HUES64 (cell line): ENCODE measurements at regions not wholly inside any gene's neighbourhood (a gene's known extent, or its start where the extent isn't known, plus 50 kb on each side); places are given as distances from the start of the nearest gene placed in this dataset.

ENCODE experiments used
- H3K27ac ChIP-seq: 2 replicates; pipeline ENCODE4 v1.7.0; 2013; ENCODE audit warnings: low read depth, low read length, inconsistent platforms
- H3K27me3 ChIP-seq: 2 replicates; pipeline ENCODE4 v1.6.1; 2013; ENCODE audit warnings: mild to moderate bottlenecking, low read length; ENCODE audit not compliant: insufficient read depth
- H3K36me3 ChIP-seq: 2 replicates; pipeline ENCODE4 v1.6.1; 2013; ENCODE audit warnings: mild to moderate bottlenecking, low read length; ENCODE audit not compliant: insufficient read depth
- H3K4me1 ChIP-seq: 2 replicates; pipeline ENCODE4 v1.6.1; 2013; ENCODE audit warnings: mild to moderate bottlenecking, low read length, moderate library complexity; ENCODE audit not compliant: insufficient read depth
- H3K4me3 ChIP-seq: 2 replicates; pipeline ENCODE4 v1.5.1; 2013; ENCODE audit warnings: mild to moderate bottlenecking, low read length, moderate library complexity
- H3K9ac ChIP-seq: 2 replicates; pipeline ENCODE4 v1.6.1; 2013; ENCODE audit warnings: mild to moderate bottlenecking, low read depth, low read length
- H3K9me3 ChIP-seq: 2 replicates; pipeline ENCODE4 v1.6.1; 2013; ENCODE audit warnings: low read depth, low read length; ENCODE audit not compliant: insufficient read depth
- whole genome bisulfite sequencing: fragments of 150-250, 120-280 bp; methylation state at CpG from one replicate; pipeline ENCODE4 v1.1.7; 2013; ENCODE audit warnings: missing lambda C conversion rate; 5-methylcytosine and 5-hydroxymethylcytosine counted together

- Histone ChIP-seq H3K9ac (no peak overlapping the region), H3K27me3 (no peaks in the 10 kb centered on the region), H3K27ac (no peak overlapping the region), H3K36me3 (no peaks in the 10 kb centered on the region), H3K9me3 (no peaks in the 10 kb centered on the region), H3K4me3 (no peak overlapping the region), H3K4me1 (peaks cover 7% of the 10 kb centered on the region; the same call in 1 of the 2 replicates)
- whole genome bisulfite sequencing, result 97% methylated on average over 2 of the region's 2 CpGs
Observed at GRCh38 chr16:51053775-51054174, 97.3 kb downstream of the SALL1 start.

- Histone ChIP-seq H3K36me3 (no peaks in the 10 kb centered on the region), H3K9me3 (no peaks in the 10 kb centered on the region), H3K27me3 (no peaks in the 10 kb centered on the region), H3K4me3 (no peak overlapping the region), H3K4me1 (peaks cover 7% of the 10 kb centered on the region; the same call in 1 of the 2 replicates), H3K27ac (no peak overlapping the region), H3K9ac (no peak overlapping the region)
- 87% methylated on average over 1 of the region's 1 CpG for WGBS
Observed at GRCh38 chr16:51051671-51052070, 99.4 kb downstream of the SALL1 start.

- Histone ChIP-seq H3K4me1 (peaks cover 7% of the 10 kb centered on the region; the same call in 1 of the 2 replicates), H3K27me3 (no peaks in the 10 kb centered on the region)
Observed at GRCh38 chr16:51050377-51050706, 100.7 kb downstream of the SALL1 start.

GRCh38 chr16:51049678-51050376 lies 101.2 kb downstream of the SALL1 start:
- H3K9me3 ChIP-seq, result no peaks in the 10 kb centered on the region
- WGBS, result 92% methylated on average over 3 of the region's 3 CpGs
- peaks cover 7% of the 10 kb centered on the region; the same call in 1 of the 2 replicates for H3K4me1 ChIP-seq
- no peaks in the 10 kb centered on the region for H3K27me3 ChIP-seq
- no peak overlapping the region for H3K9ac ChIP-seq
- H3K4me3 ChIP-seq, result no peak overlapping the region
- H3K36me3 ChIP-seq, result no peaks in the 10 kb centered on the region
- no peak overlapping the region for H3K27ac ChIP-seq

More at GRCh38 chr16:51050377-51050706, 100.7 kb downstream of the SALL1 start:
- Histone ChIP-seq H3K27ac (no peak overlapping the region), H3K9me3 (no peaks in the 10 kb centered on the region), H3K36me3 (no peaks in the 10 kb centered on the region), H3K4me3 (no peak overlapping the region), H3K9ac (no peak overlapping the region)
- 81% methylated on average over 4 of the region's 4 CpGs for WGBS

- 87% methylated on average over 5 of the region's 6 CpGs for WGBS
- Histone ChIP-seq H3K4me3 (no peak overlapping the region), H3K9me3 (no peaks in the 10 kb centered on the region), H3K36me3 (no peaks in the 10 kb centered on the region), H3K27me3 (no peaks in the 10 kb centered on the region), H3K27ac (no peak overlapping the region), H3K9ac (no peak overlapping the region), H3K4me1 (peaks cover 7% of the 10 kb centered on the region; the same call in 1 of the 2 replicates)
Observed at GRCh38 chr16:51049276-51049675, 101.8 kb downstream of the SALL1 start.

- Histone ChIP-seq H3K36me3 (no peaks in the 10 kb centered on the region), H3K9me3 (no peaks in the 10 kb centered on the region), H3K27me3 (no peaks in the 10 kb centered on the region), H3K9ac (no peak overlapping the region), H3K4me1 (peaks cover 7% of the 10 kb centered on the region; the same call in 1 of the 2 replicates), H3K27ac (no peak overlapping the region), H3K4me3 (no peak overlapping the region)
- 88% methylated on average over 3 of the region's 3 CpGs for WGBS
Observed at GRCh38 chr16:51048544-51048943, 102.5 kb downstream of the SALL1 start.

- Histone ChIP-seq H3K9me3 (no peaks in the 10 kb centered on the region), H3K27ac (no peak overlapping the region), H3K4me3 (no peak overlapping the region), H3K9ac (no peak overlapping the region), H3K36me3 (no peaks in the 10 kb centered on the region), H3K4me1 (peaks cover 7% of the 10 kb centered on the region; the same call in 1 of the 2 replicates), H3K27me3 (no peaks in the 10 kb centered on the region)
- WGBS, result 96% methylated on average over 5 of the region's 5 CpGs
Observed at GRCh38 chr16:51045794-51046193, 105.3 kb downstream of the SALL1 start.

- WGBS, result 90% methylated on average over 3 of the region's 3 CpGs
- H3K4me3 ChIP-seq, result no peak overlapping the region
- no peaks in the 10 kb centered on the region for H3K27me3 ChIP-seq
- no peaks in the 10 kb centered on the region for H3K36me3 ChIP-seq
- H3K9ac ChIP-seq, result no peak overlapping the region
- no peak overlapping the region for H3K27ac ChIP-seq
- no peaks in the 10 kb centered on the region for H3K9me3 ChIP-seq
- H3K4me1 ChIP-seq, result peaks cover 7% of the 10 kb centered on the region; the same call in 1 of the 2 replicates
Observed at GRCh38 chr16:51045186-51045585, 105.9 kb downstream of the SALL1 start.

GRCh38 chr16:51041546-51041945 lies 109.5 kb downstream of the SALL1 start:
- Histone ChIP-seq H3K27ac (no peak overlapping the region), H3K4me3 (no peak overlapping the region), H3K4me1 (no peaks in the 10 kb centered on the region), H3K9ac (no peak overlapping the region), H3K36me3 (no peaks in the 10 kb centered on the region), H3K27me3 (no peaks in the 10 kb centered on the region), H3K9me3 (no peaks in the 10 kb centered on the region)
- WGBS, result 90% methylated on average over 6 of the region's 6 CpGs

- no peaks in the 10 kb centered on the region for H3K9me3 ChIP-seq
- no peak overlapping the region for H3K27ac ChIP-seq
- no peak overlapping the region for H3K4me3 ChIP-seq
- H3K27me3 ChIP-seq, result no peaks in the 10 kb centered on the region
- H3K9ac ChIP-seq, result no peak overlapping the region
- no peaks in the 10 kb centered on the region for H3K4me1 ChIP-seq
- no peaks in the 10 kb centered on the region for H3K36me3 ChIP-seq
Observed at GRCh38 chr16:51040637-51041036, 110.4 kb downstream of the SALL1 start.

GRCh38 chr16:51039638-51040331 lies 111.3 kb downstream of the SALL1 start:
- H3K9me3 ChIP-seq, result no peaks in the 10 kb centered on the region
- no peaks in the 10 kb centered on the region for H3K36me3 ChIP-seq
- 78% methylated on average over 14 of the region's 14 CpGs for WGBS
- H3K9ac ChIP-seq, result no peak overlapping the region
- no peaks in the 10 kb centered on the region for H3K27me3 ChIP-seq
- peaks cover 4% of the 10 kb centered on the region for H3K4me1 ChIP-seq
- no peak overlapping the region for H3K27ac ChIP-seq
- no peak overlapping the region for H3K4me3 ChIP-seq
